Right lobe of liver (tissue), 4 donors: ENCODE measurements at regions not wholly inside any gene's neighbourhood (a gene's known extent, or its start where the extent isn't known, plus 50 kb on each side); places are given as distances from the start of the nearest gene placed in this dataset.

Experiments
- CTCF ChIP-seq, 4 donors: fragments of 200-600 bp in 3 of 4; fragments of 450-650 bp in 1 of 4; IDR thresholded peaks; one replicate each; pipeline versions ENCODE4 v1.5.1 to v1.8.0; 2016 to 2022; ENCODE audit warnings: antibody characterized with exemption in 4 of 4, mild to moderate bottlenecking in 2 of 4
- POLR2A ChIP-seq: fragments of 450-650 bp; IDR thresholded peaks from one replicate; pipeline ENCODE4 v1.6.1; 2017; ENCODE audit warnings: antibody characterized with exemption, mild to moderate bottlenecking
- donor health status: DM: no; HTN: no; CAD: no.
- donor health status: DM: no; HTN: no; CAD: no.
- donor health status: DM: no; HTN: yes; CAD: no.

DNA sequence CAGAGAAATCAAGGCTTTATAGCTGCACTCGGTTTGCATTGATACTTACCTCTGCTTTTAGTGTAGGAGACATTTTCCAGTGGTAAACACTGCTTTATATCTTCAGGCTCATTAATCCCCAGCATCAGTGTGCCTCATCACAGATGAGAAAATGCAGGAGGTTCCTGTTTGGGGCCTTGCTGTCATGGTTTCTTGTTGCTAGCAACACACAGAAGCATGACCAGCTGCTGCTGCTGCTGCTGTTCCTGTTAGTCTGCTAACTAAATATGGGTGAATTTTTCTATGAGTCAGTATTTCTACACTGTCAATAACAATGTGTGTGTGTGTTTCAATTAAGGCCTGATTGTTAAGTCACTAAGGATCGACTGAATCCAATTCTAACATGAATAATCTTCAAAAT is 85.8 kb upstream of the RGS1 start:
- no peak for TF ChIP-seq POLR2A
- TF ChIP-seq CTCF (IDR thresholded peaks at IDR 0.05) = no peak
